ENCODE measurements at regions not wholly inside any gene's neighbourhood (a gene's known extent, or its start where the extent isn't known, plus 50 kb on each side); places are given as distances from the start of the nearest gene placed in this dataset.

- no peak for TF ChIP-seq SP1 (IDR thresholded peaks at IDR 0.05)
- TF ChIP-seq SP1 (CRISPR knock-in tag; IDR thresholded peaks at IDR 0.05): no peak
Measured at GRCh38 chr4:43607827-43608461, 715.4 kb downstream of the GRXCR1 start (continued).

- Histone ChIP-seq H3K9ac (ENCODE audit: insufficient read depth, low read depth, low read length) (no peak overlapping the region), H3K4me2 (ENCODE audit: low read depth, low read length) (no peak overlapping the region), H3K36me3 (replicated peaks in 1 of 2; ENCODE audit: control insufficient read depth in 1 of 2, insufficient read depth in 2 of 2, low read length in 2 of 2) (no peaks in the 10 kb centered on the region), H4K20me1 (ENCODE audit: insufficient read depth, low read length) (no peaks in the 10 kb centered on the region), H2AFZ (ENCODE audit: low read length) (no peak overlapping the region), H3K79me2 (ENCODE audit: insufficient read depth, low read length) (no peaks in the 10 kb centered on the region), H3K4me3 (replicated peaks in 1 of 3; ENCODE audit: insufficient read depth in 1 of 3, low read depth in 2 of 3, low read length in 3 of 3) (no peak overlapping the region), H3K4me1 (ENCODE audit: insufficient read depth, low read length) (no peaks in the 10 kb centered on the region), H3K27me3 (ENCODE audit: control insufficient read depth in 1 of 2, insufficient read depth in 2 of 2, low read length in 2 of 2) (no peaks in the 10 kb centered on the region), H3K9me3 (ENCODE audit: low read length) (peaks cover 83% of the 10 kb centered on the region), H3K27ac (ENCODE audit: extremely low read length, insufficient read depth, low read length) (no peak overlapping the region)
- POLR2A ChIA-PET: no interaction called here
- in situ Hi-C loops (cut with HindIII; ENCODE audit: extremely low pct_ligation_motif_present, low pct_unique_long_range_greater_than_20kb): no loop called here
- DNase-seq (ENCODE audit: low spot score) (no peak), ATAC-seq (no peak), FAIRE-seq (no peak)
- CTCF ChIA-PET (ENCODE audit: low intra/inter-chr PET ratio, low total read pairs): no interaction called here
- intact Hi-C loops (cut with micrococcal nuclease; ENCODE audit: unreplicated experiment): no loop called here
- no TSS peak for BruUV-seq (replicated peaks)
- TF ChIP-seq ZFP90 (CRISPR knock-in tag; IDR thresholded peaks at IDR 0.05; ENCODE audit: borderline replicate concordance): no peak
- TF ChIP-seq MTA3 (CRISPR knock-in tag; IDR thresholded peaks at IDR 0.05): no peak
- no peak for TF ChIP-seq ZNF746 (CRISPR knock-in tag; IDR thresholded peaks at IDR 0.05)
- no peak for TF ChIP-seq HDAC2 (CRISPR knock-in tag; IDR thresholded peaks at IDR 0.05)
- TF ChIP-seq GLMP (CRISPR knock-in tag; IDR thresholded peaks at IDR 0.05; ENCODE audit: borderline replicate concordance): no peak
- no peak for TF ChIP-seq ZNF142 (CRISPR knock-in tag; IDR thresholded peaks at IDR 0.05)
- TF ChIP-seq NR2C2 (CRISPR knock-in tag; IDR thresholded peaks at IDR 0.05; ENCODE audit: borderline replicate concordance): no peak
- TF ChIP-seq ZFP36L1 (CRISPR knock-in tag; IDR thresholded peaks at IDR 0.05): no peak
- TF ChIP-seq KMT2B (CRISPR knock-in tag; IDR thresholded peaks at IDR 0.05): no peak
- no peak for TF ChIP-seq ZMYM2 (CRISPR knock-in tag; IDR thresholded peaks at IDR 0.05)
- TF ChIP-seq ZFY (CRISPR knock-in tag; IDR thresholded peaks at IDR 0.05): no peak
- TF ChIP-seq TRIM22 (IDR thresholded peaks at IDR 0.05): no peak
- TF ChIP-seq JDP2 (CRISPR knock-in tag; IDR thresholded peaks at IDR 0.05; ENCODE audit: borderline replicate concordance): no peak
- no peak for TF ChIP-seq JUNB (CRISPR knock-in tag; IDR thresholded peaks at IDR 0.05; ENCODE audit: borderline replicate concordance)
Measured at GRCh38 chr4:43619219-43619618, 726.7 kb downstream of the GRXCR1 start.

Data from HepG2 (cell line).